Astrocyte (in vitro differentiated cells and primary cell): ENCODE measurements at regions not wholly inside any gene's neighbourhood (a gene's known extent, or its start where the extent isn't known, plus 50 kb on each side); places are given as distances from the start of the nearest gene placed in this dataset.

ENCODE experiments used
- DNase-seq: peaks from one replicate; pipeline ENCODE4 v3.0.0-alpha.2; 2010; ENCODE audit warnings: low read depth
- FAIRE-seq: peaks from 2 replicates; lab custom pipeline; 2011; peaks lifted over from hg19 to GRCh38; lab: Jason Lieb, UNC
- H2AFZ ChIP-seq: 2 replicates; pipeline ENCODE4 v1.6.0; 2012; ENCODE audit warnings: low read depth, low read length, inconsistent platforms
- H3K27ac ChIP-seq: 2 replicates; pipeline ENCODE4 v1.5.1; 2011; ENCODE audit warnings: low read depth, low read length, inconsistent platforms
- H3K27me3 ChIP-seq: 2 replicates; pipeline ENCODE4 v1.6.0; 2011; ENCODE audit warnings: low read length, inconsistent platforms; ENCODE audit not compliant: insufficient read depth
- H3K36me3 ChIP-seq: 2 replicates; pipeline ENCODE4 v1.5.1; 2011; ENCODE audit warnings: low read length, inconsistent platforms; ENCODE audit not compliant: insufficient read depth
- H3K4me1 ChIP-seq: 2 replicates; pipeline ENCODE4 v1.5.1; 2011; ENCODE audit warnings: low read length, inconsistent platforms; ENCODE audit not compliant: insufficient read depth
- H3K4me2 ChIP-seq: 2 replicates; pipeline ENCODE4 v1.6.0; 2012; ENCODE audit warnings: low read length, inconsistent platforms
- H3K4me3 ChIP-seq: 2 replicates; pipeline ENCODE4 v1.5.1; 2011; ENCODE audit warnings: low read depth, mild to moderate bottlenecking, low read length, inconsistent platforms; ENCODE audit not compliant: insufficient read depth
- H3K79me2 ChIP-seq: 2 replicates; pipeline ENCODE4 v1.6.0; 2012; ENCODE audit warnings: mild to moderate bottlenecking, low read length, inconsistent platforms; ENCODE audit not compliant: insufficient read depth
- H3K9ac ChIP-seq: 2 replicates; pipeline ENCODE4 v1.6.0; 2012; ENCODE audit warnings: mild to moderate bottlenecking, low read length, inconsistent platforms
- H3K9me3 ChIP-seq: 2 replicates; pipeline ENCODE4 v1.5.1; 2012; ENCODE audit warnings: low read depth, mild to moderate bottlenecking, low read length, inconsistent platforms; ENCODE audit not compliant: insufficient read depth
- H4K20me1 ChIP-seq: 2 replicates; pipeline ENCODE4 v1.6.0; 2012; ENCODE audit warnings: low read length, inconsistent platforms; ENCODE audit not compliant: insufficient read depth
- H3K27ac Mint-ChIP-seq: one replicate; pipeline ENCODE4 v1.8.0; 2021; ENCODE audit warnings: mild to moderate bottlenecking, mixed read lengths; ENCODE audit not compliant: unreplicated experiment
- H3K27me3 Mint-ChIP-seq: one replicate; pipeline ENCODE4 v1.8.0; 2021; ENCODE audit warnings: low read depth, mixed read lengths; ENCODE audit not compliant: unreplicated experiment
- H3K36me3 Mint-ChIP-seq: one replicate; pipeline ENCODE4 v1.8.0; 2021; ENCODE audit warnings: low read depth, mixed read lengths; ENCODE audit not compliant: unreplicated experiment
- H3K4me1 Mint-ChIP-seq: one replicate; pipeline ENCODE4 v1.8.0; 2021; ENCODE audit warnings: low read depth, mixed read lengths; ENCODE audit not compliant: unreplicated experiment
- H3K4me3 Mint-ChIP-seq: one replicate; pipeline ENCODE4 v1.8.0; 2021; ENCODE audit warnings: mild to moderate bottlenecking, moderate library complexity, mixed read lengths; ENCODE audit not compliant: unreplicated experiment
- H3K9me3 Mint-ChIP-seq: one replicate; pipeline ENCODE4 v1.8.0; 2021; ENCODE audit warnings: mild to moderate bottlenecking, mixed read lengths; ENCODE audit not compliant: unreplicated experiment
- CTCF ChIP-seq: IDR thresholded peaks from 2 replicates; pipeline ENCODE4 v1.5.1; 2011; ENCODE audit warnings: low read depth, mild to moderate bottlenecking, inconsistent platforms, low read length, moderate library complexity; ENCODE audit not compliant: insufficient read depth
- EZH2 ChIP-seq: IDR thresholded peaks from 2 replicates; pipeline ENCODE4 v1.6.1; 2012; ENCODE audit warnings: mild to moderate bottlenecking, low read length, inconsistent platforms; ENCODE audit not compliant: insufficient read depth

DNA sequence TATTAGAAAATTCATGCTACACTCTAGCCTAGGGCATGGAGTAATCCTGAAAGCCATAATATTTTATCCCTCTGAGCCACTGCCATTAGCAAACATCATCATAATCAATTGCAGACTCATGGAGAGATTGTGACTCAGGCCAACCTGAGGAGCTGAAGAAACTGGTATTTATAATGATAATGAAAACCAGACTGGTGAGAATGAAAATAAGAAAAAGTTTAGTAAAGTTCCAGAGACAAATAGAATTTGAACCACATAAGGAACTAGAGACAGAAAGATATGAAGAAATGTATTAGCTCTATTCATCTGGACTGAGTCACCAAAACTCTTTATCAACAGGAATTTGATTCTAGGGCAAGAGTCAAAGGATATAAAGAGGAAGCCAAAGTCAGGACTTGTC lies 158.7 kb downstream of the DRD1 start:
- Histone ChIP-seq H3K4me3 (no peak overlapping the region), H3K27me3 (no peaks in the 10 kb centered on the region), H2AFZ (no peak overlapping the region), H3K4me1 (peaks cover 31% of the 10 kb centered on the region), H3K9ac (no peak overlapping the region), H3K9me3 (no peaks in the 10 kb centered on the region), H3K79me2 (no peaks in the 10 kb centered on the region), H3K4me2 (no peak overlapping the region), H3K36me3 (no peaks in the 10 kb centered on the region), H3K27ac (no peak overlapping the region), H4K20me1 (no peaks in the 10 kb centered on the region)
- H3K27ac Mint-ChIP-seq, result no peak overlapping the region
- H3K36me3 Mint-ChIP-seq, result peaks cover 2% of the 10 kb centered on the region
- FAIRE-seq, result no peak
- H3K9me3 Mint-ChIP-seq, result peaks cover 12% of the 10 kb centered on the region
- DNase-seq, result peak; percentile 63
- no peak overlapping the region for H3K4me3 Mint-ChIP-seq
- TF ChIP-seq EZH2 (no peak), CTCF (no peak)
- peaks cover 32% of the 10 kb centered on the region for H3K4me1 Mint-ChIP-seq
- peaks cover 2% of the 10 kb centered on the region for H3K27me3 Mint-ChIP-seq

GRCh38 chr5:175284806-175285205 lies 159.2 kb downstream of the DRD1 start:
- no peaks in the 10 kb centered on the region for H3K79me2 ChIP-seq
- no peak overlapping the region for H3K4me3 Mint-ChIP-seq
- no peaks in the 10 kb centered on the region for H3K27me3 ChIP-seq
- no peak overlapping the region for H3K4me2 ChIP-seq
- H2AFZ ChIP-seq, result no peak overlapping the region
- DNase-seq (no peak), FAIRE-seq (no peak)
- no peak overlapping the region for H3K27ac ChIP-seq
- H3K4me1 ChIP-seq, result peaks cover 31% of the 10 kb centered on the region
- H3K4me3 ChIP-seq, result no peak overlapping the region
- H3K4me1 Mint-ChIP-seq, result peaks cover 31% of the 10 kb centered on the region
- H3K36me3 ChIP-seq, result no peaks in the 10 kb centered on the region
- H3K9me3 ChIP-seq, result no peaks in the 10 kb centered on the region
- H3K36me3 Mint-ChIP-seq, result peaks cover 2% of the 10 kb centered on the region
- no peak overlapping the region for H3K9ac ChIP-seq
- H4K20me1 ChIP-seq, result no peaks in the 10 kb centered on the region
- peaks cover 12% of the 10 kb centered on the region for H3K9me3 Mint-ChIP-seq
- H3K27ac Mint-ChIP-seq, result no peak overlapping the region
- H3K27me3 Mint-ChIP-seq, result peaks cover 2% of the 10 kb centered on the region
- TF ChIP-seq CTCF (no peak), EZH2 (no peak)

DNA sequence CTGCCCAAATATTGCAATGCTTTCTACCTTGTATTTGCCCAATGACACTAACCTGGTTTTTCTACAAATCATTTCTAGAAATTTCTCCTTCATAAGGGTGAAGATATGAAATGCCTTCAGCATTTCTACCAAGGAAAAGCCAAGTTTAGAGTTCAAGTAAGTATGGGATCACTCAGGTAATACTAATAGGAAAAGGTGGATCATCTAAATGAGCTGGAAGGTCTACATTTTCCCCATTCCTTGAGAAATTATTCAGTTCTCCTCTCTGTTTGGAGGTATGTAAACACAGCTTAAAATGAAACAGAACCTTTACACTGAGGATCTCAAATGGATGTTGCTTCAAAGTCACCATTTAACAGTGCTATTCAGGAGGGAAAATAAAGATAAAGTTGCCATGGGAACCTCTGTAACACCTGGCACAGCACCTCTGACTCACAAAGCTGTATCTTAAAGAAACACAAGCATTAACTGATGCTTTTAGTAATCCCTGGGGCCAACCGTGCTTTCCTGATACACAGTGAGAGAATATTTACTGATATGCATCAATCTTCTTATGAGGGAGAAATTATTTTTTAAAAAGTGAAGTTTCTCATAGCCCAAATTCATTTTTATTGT lies 161.3 kb downstream of the DRD1 start:
- no peak for FAIRE-seq

More for the DNA sequence above, 161.3 kb downstream of the DRD1 start:
- no peak overlapping the region for H2AFZ ChIP-seq
- H3K27me3 Mint-ChIP-seq, result peaks cover 2% of the 10 kb centered on the region
- H3K4me2 ChIP-seq, result no peak overlapping the region
- H3K36me3 ChIP-seq, result no peaks in the 10 kb centered on the region
- no peaks in the 10 kb centered on the region for H3K27me3 ChIP-seq
- peaks cover 2% of the 10 kb centered on the region for H3K36me3 Mint-ChIP-seq
- H3K27ac Mint-ChIP-seq, result peak overlapping the region; percentile 67
- no peak overlapping the region for H3K4me3 ChIP-seq
- peaks cover 20% of the 10 kb centered on the region for H3K4me1 Mint-ChIP-seq
- no peak overlapping the region for H3K27ac ChIP-seq
- no peaks in the 10 kb centered on the region for H3K9me3 ChIP-seq
- no peak overlapping the region for H3K4me3 Mint-ChIP-seq
- TF ChIP-seq CTCF (no peak), EZH2 (no peak)
- peak; percentile 46 for DNase-seq
- H3K9ac ChIP-seq, result no peak overlapping the region
- H3K9me3 Mint-ChIP-seq, result peaks cover 12% of the 10 kb centered on the region
- H4K20me1 ChIP-seq, result no peaks in the 10 kb centered on the region
- H3K4me1 ChIP-seq, result peaks cover 18% of the 10 kb centered on the region
- H3K79me2 ChIP-seq, result no peaks in the 10 kb centered on the region
